Progenitor cell of endocrine pancreas (in vitro differentiated cells): ENCODE measurements at regions not wholly inside any gene's neighbourhood (a gene's known extent, or its start where the extent isn't known, plus 50 kb on each side); places are given as distances from the start of the nearest gene placed in this dataset.

Experiments
- DNase-seq: peaks from one replicate; pipeline ENCODE4 v3.0.0; 2021; ENCODE audit warnings: low spot score; ENCODE audit not compliant: unreplicated experiment
- H3K27ac Mint-ChIP-seq: 2 replicates; pipeline ENCODE4 v1.8.0; 2021; ENCODE audit warnings: mild to moderate bottlenecking, moderate library complexity, mixed read lengths
- H3K27me3 Mint-ChIP-seq: 2 replicates; pipeline ENCODE4 v1.8.0; 2021; ENCODE audit warnings: mixed read lengths
- H3K36me3 Mint-ChIP-seq: 2 replicates; pipeline ENCODE4 v1.8.0; 2022; ENCODE audit warnings: mixed read lengths; ENCODE audit not compliant: insufficient read depth
- H3K4me1 Mint-ChIP-seq: 2 replicates; pipeline ENCODE4 v1.8.0; 2021; ENCODE audit warnings: low read depth, mixed read lengths
- H3K4me3 Mint-ChIP-seq: 2 replicates; pipeline ENCODE4 v1.8.0; 2021; ENCODE audit warnings: low read depth, mild to moderate bottlenecking, moderate library complexity, mixed read lengths
- H3K9me3 Mint-ChIP-seq: 2 replicates; pipeline ENCODE4 v1.8.0; 2021; ENCODE audit warnings: low read depth, mixed read lengths
- TF ChIP-seq, protein P1 (sequence below): fragments of 200-600 bp; sonication (generic); IDR thresholded peaks from one replicate; pipeline ENCODE4 v1.5.0; 2021; ENCODE audit warnings: antibody characterized with exemption, mild to moderate bottlenecking; ENCODE audit not compliant: unreplicated experiment

- Mint-ChIP-seq H3K27me3 (peaks cover 8% of the 10 kb centered on the region), H3K9me3 (no peaks in the 10 kb centered on the region), H3K4me3 (no peak overlapping the region), H3K27ac (no peak overlapping the region), H3K4me1 (no peaks in the 10 kb centered on the region), H3K36me3 (no peaks in the 10 kb centered on the region)
- TF ChIP-seq, protein P1, sequence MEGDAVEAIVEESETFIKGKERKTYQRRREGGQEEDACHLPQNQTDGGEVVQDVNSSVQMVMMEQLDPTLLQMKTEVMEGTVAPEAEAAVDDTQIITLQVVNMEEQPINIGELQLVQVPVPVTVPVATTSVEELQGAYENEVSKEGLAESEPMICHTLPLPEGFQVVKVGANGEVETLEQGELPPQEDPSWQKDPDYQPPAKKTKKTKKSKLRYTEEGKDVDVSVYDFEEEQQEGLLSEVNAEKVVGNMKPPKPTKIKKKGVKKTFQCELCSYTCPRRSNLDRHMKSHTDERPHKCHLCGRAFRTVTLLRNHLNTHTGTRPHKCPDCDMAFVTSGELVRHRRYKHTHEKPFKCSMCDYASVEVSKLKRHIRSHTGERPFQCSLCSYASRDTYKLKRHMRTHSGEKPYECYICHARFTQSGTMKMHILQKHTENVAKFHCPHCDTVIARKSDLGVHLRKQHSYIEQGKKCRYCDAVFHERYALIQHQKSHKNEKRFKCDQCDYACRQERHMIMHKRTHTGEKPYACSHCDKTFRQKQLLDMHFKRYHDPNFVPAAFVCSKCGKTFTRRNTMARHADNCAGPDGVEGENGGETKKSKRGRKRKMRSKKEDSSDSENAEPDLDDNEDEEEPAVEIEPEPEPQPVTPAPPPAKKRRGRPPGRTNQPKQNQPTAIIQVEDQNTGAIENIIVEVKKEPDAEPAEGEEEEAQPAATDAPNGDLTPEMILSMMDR: no peak
- no peak for DNase-seq
Observed at GRCh38 chr10:4429571-4429970, 396.4 kb upstream of the AKR1E2 start.

GRCh38 chr10:4427532-4427931, 398.5 kb upstream of the AKR1E2 start:
- Mint-ChIP-seq H3K4me3 (no peak overlapping the region), H3K27ac (no peak overlapping the region), H3K36me3 (no peaks in the 10 kb centered on the region), H3K4me1 (no peaks in the 10 kb centered on the region), H3K27me3 (peaks cover 3% of the 10 kb centered on the region), H3K9me3 (no peaks in the 10 kb centered on the region)
- TF ChIP-seq, protein P1: no peak
- DNase-seq: no peak

DNA sequence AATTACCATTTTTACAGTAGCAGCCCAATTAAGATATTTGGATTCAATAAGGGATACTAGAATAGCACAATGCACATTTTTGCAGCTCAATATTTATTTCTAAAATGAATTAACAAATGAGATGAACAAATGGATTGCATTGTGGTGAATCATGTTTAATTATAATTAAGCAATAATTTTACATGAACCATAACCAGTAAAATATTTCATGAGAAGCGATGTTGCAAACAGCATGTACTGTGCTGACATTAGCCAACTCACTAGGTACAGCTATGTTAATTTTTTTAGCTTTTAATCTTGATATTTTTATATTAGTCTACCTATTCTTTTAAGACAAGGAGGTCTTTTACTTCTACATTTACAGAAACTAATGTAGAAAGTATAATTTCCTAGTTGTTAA, 399.1 kb upstream of the AKR1E2 start:
- no peak for DNase-seq
- TF ChIP-seq, protein P1: no peak
- Mint-ChIP-seq H3K9me3 (no peaks in the 10 kb centered on the region), H3K27me3 (peaks cover 3% of the 10 kb centered on the region), H3K36me3 (no peaks in the 10 kb centered on the region), H3K4me1 (no peaks in the 10 kb centered on the region), H3K27ac (no peak overlapping the region), H3K4me3 (no peak overlapping the region)

GRCh38 chr10:4409319-4409718, 416.7 kb upstream of the AKR1E2 start:
- Mint-ChIP-seq H3K9me3 (no peaks in the 10 kb centered on the region), H3K4me1 (no peaks in the 10 kb centered on the region), H3K36me3 (no peaks in the 10 kb centered on the region), H3K27me3 (peaks cover 6% of the 10 kb centered on the region), H3K4me3 (no peak overlapping the region), H3K27ac (no peak overlapping the region)
- no peak for DNase-seq
- TF ChIP-seq, protein P1: no peak

DNA sequence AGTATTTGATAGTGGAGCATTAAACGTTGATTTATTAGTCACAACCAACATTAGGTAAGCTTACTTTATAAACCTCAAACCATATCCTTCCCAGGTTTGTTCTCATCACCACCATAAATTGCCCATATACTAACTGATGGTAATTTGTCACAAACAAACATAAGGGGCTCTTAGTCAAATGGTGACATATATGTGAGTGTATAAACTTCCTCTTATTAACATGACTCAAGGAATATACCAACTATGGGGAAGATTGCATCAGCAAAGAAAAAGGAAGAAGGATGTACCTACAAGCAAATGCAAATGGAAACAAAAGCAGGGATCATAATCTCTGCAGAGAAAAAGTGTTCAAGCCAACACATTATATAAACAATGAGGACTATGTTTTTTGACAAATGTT, 418.2 kb upstream of the AKR1E2 start:
- H3K4me3 Mint-ChIP-seq: no peak overlapping the region
- no peak for DNase-seq
- TF ChIP-seq, protein P1: no peak
- H3K27me3 Mint-ChIP-seq: peaks cover 6% of the 10 kb centered on the region
- no peak overlapping the region for H3K27ac Mint-ChIP-seq
- H3K36me3 Mint-ChIP-seq: no peaks in the 10 kb centered on the region
- no peaks in the 10 kb centered on the region for H3K4me1 Mint-ChIP-seq
- no peaks in the 10 kb centered on the region for H3K9me3 Mint-ChIP-seq
